GM21367 (cell line): ENCODE measurements at regions not wholly inside any gene's neighbourhood (a gene's known extent, or its start where the extent isn't known, plus 50 kb on each side); places are given as distances from the start of the nearest gene placed in this dataset.
"Not testable (repeated sequence)": the region's sequence is repeated elsewhere in the genome, so short reads cannot be mapped to it uniquely, and the experiment has no call there.

Source experiments
- ATAC-seq: cut with Tn5 transposase; IDR thresholded peaks from one replicate; pipeline ENCODE4 v1.9.1; 2021; ENCODE audit not compliant: unreplicated experiment

GRCh38 chr1:191700922-191701321, 457.3 kb upstream of the RGS18 start:
- ATAC-seq, result no peak

- no peak for ATAC-seq
Observed at GRCh38 chr1:191702124-191702523, 456.1 kb upstream of the RGS18 start.

- no peak for ATAC-seq
Observed at GRCh38 chr1:191707288-191707687, 451.0 kb upstream of the RGS18 start.

GRCh38 chr1:191709215-191709614, 449.0 kb upstream of the RGS18 start:
- no peak for ATAC-seq

- ATAC-seq, result no peak
Observed at GRCh38 chr1:191711961-191712360, 446.3 kb upstream of the RGS18 start.

- ATAC-seq, result no peak
Observed at GRCh38 chr1:191714845-191715244, 443.4 kb upstream of the RGS18 start.

GRCh38 chr1:191729742-191730141, 428.5 kb upstream of the RGS18 start:
- no peak for ATAC-seq

- ATAC-seq, result not testable (repeated sequence)
Observed at GRCh38 chr1:191731608-191732302, 426.5 kb upstream of the RGS18 start.

- no peak for ATAC-seq
Observed at GRCh38 chr1:191734321-191734720, 423.9 kb upstream of the RGS18 start.

GRCh38 chr1:191739544-191739943, 418.7 kb upstream of the RGS18 start:
- ATAC-seq, result no peak

GRCh38 chr1:191752342-191752741, 405.9 kb upstream of the RGS18 start:
- no peak for ATAC-seq

- ATAC-seq, result no peak
Observed at GRCh38 chr1:191760016-191760415, 398.2 kb upstream of the RGS18 start.

- no peak for ATAC-seq
Observed at GRCh38 chr1:191788551-191788950, 369.7 kb upstream of the RGS18 start.

GRCh38 chr1:191798178-191798577, 360.1 kb upstream of the RGS18 start:
- no peak for ATAC-seq

GRCh38 chr1:191804311-191804710, 354.0 kb upstream of the RGS18 start:
- ATAC-seq, result no peak

GRCh38 chr1:191813593-191813992, 344.7 kb upstream of the RGS18 start:
- not testable (repeated sequence) for ATAC-seq

GRCh38 chr1:191818198-191818597, 340.1 kb upstream of the RGS18 start:
- no peak for ATAC-seq

GRCh38 chr1:191831572-191831971, 326.7 kb upstream of the RGS18 start:
- ATAC-seq, result no peak

- no peak for ATAC-seq
Observed at GRCh38 chr1:191839891-191840290, 318.4 kb upstream of the RGS18 start.

- no peak for ATAC-seq
Observed at GRCh38 chr1:191851799-191852595, 306.3 kb upstream of the RGS18 start.

GRCh38 chr1:191852907-191853306, 305.4 kb upstream of the RGS18 start:
- no peak for ATAC-seq

- no peak for ATAC-seq
Observed at GRCh38 chr1:191857600-191857999, 300.7 kb upstream of the RGS18 start.
